ENCODE measurements at regions not wholly inside any gene's neighbourhood (a gene's known extent, or its start where the extent isn't known, plus 50 kb on each side); places are given as distances from the start of the nearest gene placed in this dataset.
A peak's percentile ranks its signal among the peaks of the same experiment; 100 is the strongest.
"Not testable (repeated sequence)": the region's sequence is repeated elsewhere in the genome, so short reads cannot be mapped to it uniquely, and the experiment has no call there.

DNA sequence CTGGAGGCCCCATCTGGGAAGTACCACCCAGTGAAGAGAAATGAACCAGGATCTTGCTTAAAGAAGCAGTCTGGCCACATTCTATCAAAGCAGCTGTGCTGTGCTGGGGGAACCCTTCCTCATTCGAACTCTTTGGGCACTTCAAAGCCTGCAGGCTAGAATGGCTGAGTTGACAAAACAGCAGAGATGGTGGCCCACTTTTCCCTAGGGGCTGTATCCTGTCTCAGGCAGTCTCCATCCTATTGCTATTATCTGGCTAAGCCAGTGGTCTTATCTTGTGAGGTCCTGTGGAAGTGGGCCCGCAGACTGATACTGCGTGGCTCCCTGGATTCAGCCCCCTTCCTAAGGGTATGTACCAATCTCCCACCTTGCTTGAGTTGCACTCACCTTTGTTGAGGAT, 114.3 kb downstream of the VSIG4 start:
- no peak overlapping the region for H3K4me3 ChIP-seq (ENCODE audit: low read depth, low read length)
- no peak overlapping the region for H3K27ac ChIP-seq (ENCODE audit: low read depth, low read length)
- H3K9ac ChIP-seq (ENCODE audit: low read depth, low read length) = no peak overlapping the region
- H3K36me3 ChIP-seq (ENCODE audit: control insufficient read depth, insufficient read depth, low read length) = no peaks in the 10 kb centered on the region
- peaks cover 50% of the 10 kb centered on the region for H3K9me3 ChIP-seq (ENCODE audit: control insufficient read depth, insufficient read depth, low read length)
- H3K27me3 ChIP-seq (ENCODE audit: control insufficient read depth, insufficient read depth, low read length) = no peaks in the 10 kb centered on the region
- H3K4me1 ChIP-seq (ENCODE audit: control insufficient read depth, insufficient read depth, low read length) = no peaks in the 10 kb centered on the region

DNA sequence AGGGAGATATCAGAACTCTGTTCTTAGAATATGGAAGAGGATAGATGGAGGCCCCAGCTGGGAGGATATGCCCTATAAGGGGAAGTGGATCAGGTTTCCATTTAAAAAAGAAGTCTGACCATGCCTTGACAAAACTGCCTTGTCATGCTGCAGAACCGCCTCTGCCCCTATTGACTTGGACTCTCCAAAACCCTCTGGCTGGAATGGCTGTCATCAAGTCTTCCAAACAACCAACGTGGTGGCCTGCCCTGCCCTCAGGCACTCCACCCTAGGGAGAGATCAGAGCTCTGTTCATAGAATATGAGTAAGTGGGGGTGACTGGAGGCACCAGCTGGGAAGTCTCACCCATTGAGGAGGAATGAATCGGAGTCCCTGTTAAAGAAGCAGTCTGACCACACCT, 114.9 kb downstream of the VSIG4 start:
- Histone ChIP-seq H3K9ac (ENCODE audit: low read depth, low read length) (no peak overlapping the region), H3K36me3 (ENCODE audit: control insufficient read depth, insufficient read depth, low read length) (no peaks in the 10 kb centered on the region), H3K27me3 (ENCODE audit: control insufficient read depth, insufficient read depth, low read length) (no peaks in the 10 kb centered on the region), H3K9me3 (ENCODE audit: control insufficient read depth, insufficient read depth, low read length) (peaks cover 56% of the 10 kb centered on the region), H3K4me3 (ENCODE audit: low read depth, low read length) (no peak overlapping the region), H3K4me1 (ENCODE audit: control insufficient read depth, insufficient read depth, low read length) (no peaks in the 10 kb centered on the region), H3K27ac (ENCODE audit: low read depth, low read length) (no peak overlapping the region)

DNA sequence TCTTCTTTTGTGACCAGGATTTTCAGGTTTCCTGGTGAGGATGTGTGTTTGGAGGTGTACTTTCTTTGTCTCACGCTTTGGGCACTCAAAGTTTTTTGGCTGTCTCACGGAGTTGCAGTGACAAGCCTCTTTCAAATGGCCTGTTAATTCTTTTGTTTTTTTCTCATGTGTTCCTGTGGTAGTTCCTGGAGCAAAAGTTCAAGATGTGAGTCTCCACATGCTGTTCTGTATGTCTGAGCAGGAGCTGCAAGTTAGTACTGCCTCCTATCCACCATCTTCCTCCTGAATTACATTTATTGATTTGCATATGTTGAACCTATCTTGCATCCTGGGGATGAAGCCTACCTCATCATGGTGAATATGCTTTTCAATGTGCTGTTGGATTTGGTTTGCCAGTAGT, 118.5 kb downstream of the VSIG4 start:
- Histone ChIP-seq H3K27ac (ENCODE audit: low read depth, low read length) (peak overlapping the region; percentile 14), H3K9ac (ENCODE audit: low read depth, low read length) (no peak overlapping the region), H3K27me3 (ENCODE audit: control insufficient read depth, insufficient read depth, low read length) (no peaks in the 10 kb centered on the region), H3K9me3 (ENCODE audit: control insufficient read depth, insufficient read depth, low read length) (peaks cover 54% of the 10 kb centered on the region), H3K4me1 (ENCODE audit: control insufficient read depth, insufficient read depth, low read length) (no peaks in the 10 kb centered on the region), H3K36me3 (ENCODE audit: control insufficient read depth, insufficient read depth, low read length) (no peaks in the 10 kb centered on the region), H3K4me3 (ENCODE audit: low read depth, low read length) (no peak overlapping the region)

DNA sequence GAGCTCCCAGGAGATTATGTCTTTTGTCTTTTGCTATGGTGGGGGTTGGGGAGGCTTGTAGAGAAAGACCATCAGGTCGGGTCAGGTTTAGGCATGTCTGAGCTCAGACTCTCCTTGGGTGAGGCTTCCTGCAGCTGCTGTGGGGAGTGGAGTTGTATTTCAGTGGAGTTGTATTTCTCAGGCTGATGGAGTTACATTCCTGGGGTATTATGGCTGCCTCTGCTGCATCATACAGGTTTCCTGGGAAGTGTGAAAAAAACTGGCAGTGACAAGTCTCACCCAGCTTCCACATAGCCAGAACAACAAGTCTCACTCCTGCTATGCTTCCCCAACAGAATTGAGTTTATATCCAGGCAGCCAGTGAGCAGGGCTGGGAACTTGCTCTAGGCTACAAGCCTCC, 119.3 kb downstream of the VSIG4 start:
- H3K4me1 ChIP-seq (ENCODE audit: control insufficient read depth, insufficient read depth, low read length) = no peaks in the 10 kb centered on the region
- no peak overlapping the region for H3K9ac ChIP-seq (ENCODE audit: low read depth, low read length)

DNA sequence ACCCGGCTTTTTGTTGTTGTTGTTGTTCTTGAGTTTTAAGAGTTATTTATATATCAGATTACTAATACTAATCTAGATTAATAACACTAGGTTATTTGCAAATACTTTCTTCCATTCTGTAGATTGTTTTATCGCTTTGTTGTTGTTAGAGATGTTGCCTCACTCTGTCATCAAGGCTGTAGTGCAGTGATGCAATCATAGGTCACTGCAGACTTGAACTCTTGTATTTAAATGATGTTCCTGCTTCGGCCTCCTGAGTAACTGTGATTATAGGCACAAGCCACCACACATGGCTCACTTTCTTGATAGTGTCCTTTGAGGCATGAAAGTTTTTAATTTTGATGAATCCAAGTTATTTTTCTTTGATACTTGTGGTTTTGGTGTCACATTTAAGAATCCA, 129.0 kb downstream of the VSIG4 start:
- no peaks in the 10 kb centered on the region for H3K4me1 ChIP-seq (ENCODE audit: control insufficient read depth, insufficient read depth, low read length)
- no peak overlapping the region for H3K27ac ChIP-seq (ENCODE audit: low read depth, low read length)
- peaks cover 28% of the 10 kb centered on the region for H3K9me3 ChIP-seq (ENCODE audit: control insufficient read depth, insufficient read depth, low read length)
- no peaks in the 10 kb centered on the region for H3K27me3 ChIP-seq (ENCODE audit: control insufficient read depth, insufficient read depth, low read length)
- H3K4me3 ChIP-seq (ENCODE audit: low read depth, low read length) = no peak overlapping the region
- no peaks in the 10 kb centered on the region for H3K36me3 ChIP-seq (ENCODE audit: control insufficient read depth, insufficient read depth, low read length)
- H3K9ac ChIP-seq (ENCODE audit: low read depth, low read length) = no peak overlapping the region

More for the DNA sequence above, 119.3 kb downstream of the VSIG4 start:
- Histone ChIP-seq H3K36me3 (ENCODE audit: control insufficient read depth, insufficient read depth, low read length) (no peaks in the 10 kb centered on the region), H3K27me3 (ENCODE audit: control insufficient read depth, insufficient read depth, low read length) (no peaks in the 10 kb centered on the region), H3K27ac (ENCODE audit: low read depth, low read length) (peak overlapping the region; percentile 44), H3K4me3 (ENCODE audit: low read depth, low read length) (no peak overlapping the region), H3K9me3 (ENCODE audit: control insufficient read depth, insufficient read depth, low read length) (peaks cover 49% of the 10 kb centered on the region)

DNA sequence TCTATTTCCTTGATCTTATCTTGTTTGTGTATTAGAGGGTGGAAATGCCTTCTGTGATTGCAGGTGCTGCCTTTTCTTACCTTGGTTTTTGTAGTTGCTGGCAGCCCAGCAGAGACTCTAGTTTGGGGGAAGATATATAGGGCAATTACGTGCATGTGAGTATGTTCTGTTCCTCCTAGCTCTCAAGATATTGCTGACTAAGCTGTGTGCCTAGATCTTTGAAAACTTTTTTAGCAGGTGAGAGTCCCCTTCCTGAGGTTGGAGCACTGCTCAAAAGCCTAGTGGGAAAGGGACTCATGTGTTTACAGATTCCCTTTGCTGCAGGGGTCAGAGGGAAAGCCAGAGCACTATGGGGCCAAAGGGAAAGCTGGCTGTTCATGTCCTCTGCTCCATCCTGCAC, 136.1 kb downstream of the VSIG4 start:
- no peaks in the 10 kb centered on the region for H3K36me3 ChIP-seq (ENCODE audit: control insufficient read depth, insufficient read depth, low read length)
- H3K27me3 ChIP-seq (ENCODE audit: control insufficient read depth, insufficient read depth, low read length) = no peaks in the 10 kb centered on the region
- no peak overlapping the region for H3K27ac ChIP-seq (ENCODE audit: low read depth, low read length)
- H3K9ac ChIP-seq (ENCODE audit: low read depth, low read length) = no peak overlapping the region
- no peak overlapping the region for H3K4me3 ChIP-seq (ENCODE audit: low read depth, low read length)
- peaks cover 52% of the 10 kb centered on the region for H3K9me3 ChIP-seq (ENCODE audit: control insufficient read depth, insufficient read depth, low read length)
- H3K4me1 ChIP-seq (ENCODE audit: control insufficient read depth, insufficient read depth, low read length) = no peaks in the 10 kb centered on the region

DNA sequence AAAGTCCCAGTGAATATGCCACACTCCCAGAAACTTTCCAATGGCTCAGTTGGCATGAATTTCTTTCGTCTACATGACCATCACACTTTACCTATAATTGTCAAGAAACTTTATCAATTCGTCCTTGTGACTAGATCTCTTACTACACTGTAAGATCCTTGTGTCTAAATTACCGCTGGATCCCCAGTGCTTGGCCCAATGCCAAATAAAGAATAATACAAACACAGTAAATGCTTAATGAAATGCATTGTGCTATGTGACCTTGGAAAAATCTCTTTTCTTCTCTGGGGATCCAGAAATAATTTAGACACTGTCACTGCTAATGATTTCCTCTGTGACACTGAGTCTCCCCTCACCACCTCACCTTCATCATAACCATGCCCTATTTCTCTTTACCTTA, 137.9 kb downstream of the VSIG4 start:
- no peaks in the 10 kb centered on the region for H3K27me3 ChIP-seq (ENCODE audit: control insufficient read depth, insufficient read depth, low read length)
- no peaks in the 10 kb centered on the region for H3K4me1 ChIP-seq (ENCODE audit: control insufficient read depth, insufficient read depth, low read length)
- H3K27ac ChIP-seq (ENCODE audit: low read depth, low read length) = no peak overlapping the region
- no peaks in the 10 kb centered on the region for H3K36me3 ChIP-seq (ENCODE audit: control insufficient read depth, insufficient read depth, low read length)
- H3K9me3 ChIP-seq (ENCODE audit: control insufficient read depth, insufficient read depth, low read length) = peaks cover 55% of the 10 kb centered on the region
- no peak overlapping the region for H3K4me3 ChIP-seq (ENCODE audit: low read depth, low read length)
- no peak overlapping the region for H3K9ac ChIP-seq (ENCODE audit: low read depth, low read length)

DNA sequence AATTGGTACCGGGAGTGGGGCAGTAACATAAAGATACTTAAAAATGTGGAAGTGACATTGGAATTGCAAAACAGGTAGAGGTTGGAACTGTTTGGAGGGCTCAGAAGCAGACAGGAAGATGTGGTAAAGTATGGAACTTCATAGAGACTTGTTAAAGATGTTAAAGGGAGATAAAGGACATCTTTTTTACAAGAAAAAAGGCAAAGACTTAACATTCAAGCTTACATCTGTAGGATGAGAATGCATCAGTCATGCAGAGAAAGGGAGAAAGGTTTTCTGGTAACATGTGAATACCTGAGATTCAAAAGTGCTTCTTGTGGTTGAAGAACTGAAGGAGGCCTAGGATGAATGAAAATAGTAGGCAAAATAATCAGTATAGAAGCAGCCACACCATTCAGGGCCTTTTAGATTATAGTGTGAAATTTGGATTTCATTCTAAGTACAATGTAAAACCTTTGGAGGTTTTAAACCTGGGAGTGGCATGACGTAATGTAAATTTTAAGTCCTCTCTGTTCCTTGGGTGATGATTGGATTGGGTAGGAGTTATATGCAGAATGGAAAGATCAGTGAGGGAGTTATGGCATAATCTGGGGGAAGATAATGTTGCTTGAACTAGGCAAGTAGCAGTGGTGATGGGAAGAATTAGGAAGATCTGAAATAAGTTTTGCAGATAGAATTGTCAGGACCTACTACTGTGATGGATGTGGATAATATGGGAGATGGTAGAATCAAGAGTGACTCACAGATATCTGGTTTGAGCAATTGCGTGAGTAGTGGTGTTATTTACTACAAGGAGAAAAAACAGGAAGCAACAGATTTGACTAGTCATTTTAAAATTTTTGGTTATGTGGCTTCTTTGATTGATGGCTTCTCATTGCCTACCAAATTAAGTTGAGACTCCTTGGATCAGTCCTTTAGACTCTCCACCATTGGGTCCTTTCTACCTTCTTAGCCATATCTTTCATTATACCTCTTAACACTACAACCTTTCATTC, 138.7 kb downstream of the VSIG4 start:
- Histone ChIP-seq H3K36me3 (ENCODE audit: control insufficient read depth, insufficient read depth, low read length) (no peaks in the 10 kb centered on the region), H3K27me3 (ENCODE audit: control insufficient read depth, insufficient read depth, low read length) (no peaks in the 10 kb centered on the region), H3K4me3 (ENCODE audit: low read depth, low read length) (no peak overlapping the region), H3K9me3 (ENCODE audit: control insufficient read depth, insufficient read depth, low read length) (peaks cover 61% of the 10 kb centered on the region), H3K4me1 (ENCODE audit: control insufficient read depth, insufficient read depth, low read length) (no peaks in the 10 kb centered on the region), H3K27ac (ENCODE audit: low read depth, low read length) (no peak overlapping the region), H3K9ac (ENCODE audit: low read depth, low read length) (no peak overlapping the region)

DNA sequence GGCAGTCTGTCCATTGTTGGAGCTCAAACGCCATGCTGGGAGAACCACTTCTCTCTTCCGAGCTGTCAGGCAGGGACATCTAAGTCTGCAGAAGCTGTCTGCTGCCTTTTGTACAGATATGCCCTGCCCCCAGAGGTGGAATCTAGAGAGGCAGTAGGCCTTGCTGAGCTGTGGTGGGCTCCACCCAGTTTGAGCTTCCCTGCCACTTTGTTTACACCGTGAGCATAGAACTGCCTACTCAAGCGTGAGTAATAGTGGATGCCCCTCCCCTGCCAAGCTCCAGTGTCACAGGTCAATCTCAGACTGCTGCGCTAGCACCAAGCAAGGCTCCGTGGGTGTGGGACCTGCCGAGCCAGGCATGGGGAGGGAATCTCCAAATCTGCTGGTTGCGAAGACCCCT, 145.7 kb downstream of the VSIG4 start:
- Histone ChIP-seq H3K27ac (ENCODE audit: low read depth, low read length) (no peak overlapping the region), H3K27me3 (ENCODE audit: control insufficient read depth, insufficient read depth, low read length) (no peaks in the 10 kb centered on the region), H3K4me1 (ENCODE audit: control insufficient read depth, insufficient read depth, low read length) (no peaks in the 10 kb centered on the region), H3K36me3 (ENCODE audit: control insufficient read depth, insufficient read depth, low read length) (no peaks in the 10 kb centered on the region), H3K9ac (ENCODE audit: low read depth, low read length) (no peak overlapping the region), H3K9me3 (ENCODE audit: control insufficient read depth, insufficient read depth, low read length) (peaks cover 47% of the 10 kb centered on the region), H3K4me3 (ENCODE audit: low read depth, low read length) (no peak overlapping the region)

DNA sequence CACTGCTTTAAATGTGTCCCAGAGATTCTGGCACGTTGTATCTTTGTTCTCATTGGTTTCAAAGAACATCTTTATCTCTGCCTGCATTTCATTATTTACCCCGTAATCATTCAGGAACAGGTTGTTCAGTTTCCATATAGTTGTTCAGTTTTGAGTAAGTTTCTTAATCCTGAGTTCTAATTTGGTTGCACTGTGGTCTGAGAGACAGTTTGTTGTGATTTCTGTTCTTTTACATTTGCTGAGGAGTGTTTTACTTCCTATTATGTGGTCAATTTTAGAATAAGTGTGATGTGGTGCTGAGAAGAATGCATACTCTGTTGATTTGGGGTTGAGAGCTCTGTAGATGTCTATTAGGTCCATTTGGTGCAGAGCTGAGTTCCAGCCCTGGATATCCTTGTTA, 148.1 kb downstream of the VSIG4 start:
- H3K27ac ChIP-seq (ENCODE audit: low read depth, low read length); H3K27me3 ChIP-seq (ENCODE audit: control insufficient read depth, insufficient read depth, low read length); H3K4me3 ChIP-seq (ENCODE audit: low read depth, low read length); H3K4me1 ChIP-seq (ENCODE audit: control insufficient read depth, insufficient read depth, low read length); H3K9ac ChIP-seq (ENCODE audit: low read depth, low read length); H3K36me3 ChIP-seq (ENCODE audit: control insufficient read depth, insufficient read depth, low read length): not testable (repeated sequence)
- H3K9me3 ChIP-seq (ENCODE audit: control insufficient read depth, insufficient read depth, low read length) = peaks cover 41% of the 10 kb centered on the region

DNA sequence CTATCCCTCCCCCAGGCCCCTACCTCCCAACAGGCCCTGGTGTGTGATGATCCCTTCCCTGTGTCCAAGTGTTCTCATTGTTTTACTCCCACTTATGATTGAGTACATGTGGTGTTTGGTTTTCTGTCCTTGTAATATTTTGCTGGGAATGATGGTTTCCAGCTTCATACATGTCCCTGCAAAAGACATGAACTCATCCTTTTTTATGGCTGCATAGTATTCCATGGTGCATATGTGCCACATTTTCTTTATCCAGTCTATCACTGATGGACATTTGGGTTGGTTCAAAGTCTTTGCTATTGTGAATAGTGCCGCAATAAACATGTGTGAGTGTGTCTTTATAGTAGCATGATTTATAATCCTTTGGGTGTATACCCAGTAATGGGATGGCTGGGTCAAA, 151.7 kb downstream of the VSIG4 start:
- H3K4me1 ChIP-seq (ENCODE audit: control insufficient read depth, insufficient read depth, low read length); H3K27ac ChIP-seq (ENCODE audit: low read depth, low read length); H3K9ac ChIP-seq (ENCODE audit: low read depth, low read length); H3K27me3 ChIP-seq (ENCODE audit: control insufficient read depth, insufficient read depth, low read length); H3K36me3 ChIP-seq (ENCODE audit: control insufficient read depth, insufficient read depth, low read length); H3K4me3 ChIP-seq (ENCODE audit: low read depth, low read length): not testable (repeated sequence)
- H3K9me3 ChIP-seq (ENCODE audit: control insufficient read depth, insufficient read depth, low read length) = peaks cover 29% of the 10 kb centered on the region

Measured in HUES48 (cell line).